Activated T-helper 17 cell treated with anti-CD3 and anti-CD28 coated beads, Interleukin-2, amount 50 U/mL, for 72 hours (primary cell): ENCODE measurements at regions not wholly inside any gene's neighbourhood (a gene's known extent, or its start where the extent isn't known, plus 50 kb on each side); places are given as distances from the start of the nearest gene placed in this dataset.
"Not testable (repeated sequence)": the region's sequence is repeated elsewhere in the genome, so short reads cannot be mapped to it uniquely, and the experiment has no call there.

Experiments used
- ATAC-seq: fragments of 150-1000 bp; cut with Tn5 transposase; replicated peaks from 2 replicates; pipeline ENCODE4 v1.10.0; 2021; ENCODE audit warnings: mild to moderate bottlenecking, moderate library complexity
- H3K27ac Mint-ChIP-seq: one replicate; pipeline ENCODE4 v1.8.0; 2022; ENCODE audit warnings: mixed read lengths
- H3K27me3 Mint-ChIP-seq: one replicate; pipeline ENCODE4 v1.8.0; 2022; ENCODE audit warnings: mixed read lengths
- H3K36me3 Mint-ChIP-seq: one replicate; pipeline ENCODE4 v1.8.0; 2022; ENCODE audit warnings: low read depth, mild to moderate bottlenecking, mixed read lengths
- H3K4me1 Mint-ChIP-seq: one replicate; pipeline ENCODE4 v1.8.0; 2022; ENCODE audit warnings: mixed read lengths
- H3K4me3 Mint-ChIP-seq: one replicate; pipeline ENCODE4 v1.8.0; 2022; ENCODE audit warnings: mild to moderate bottlenecking, mixed read lengths
- H3K9me3 Mint-ChIP-seq: one replicate; pipeline ENCODE4 v1.8.0; 2022; ENCODE audit warnings: mixed read lengths

- Mint-ChIP-seq H3K4me3 (no peak overlapping the region), H3K27me3 (no peaks in the 10 kb centered on the region), H3K36me3 (no peaks in the 10 kb centered on the region), H3K27ac (no peak overlapping the region), H3K4me1 (no peaks in the 10 kb centered on the region), H3K9me3 (peaks cover 30% of the 10 kb centered on the region)
- no peak for ATAC-seq
Measured at GRCh38 chr6:78132671-78133410, 480.0 kb downstream of the MEI4 start.

GRCh38 chr6:78150425-78150824 lies 497.6 kb downstream of the MEI4 start:
- Mint-ChIP-seq H3K27ac (no peak overlapping the region), H3K4me1 (no peaks in the 10 kb centered on the region), H3K4me3 (no peak overlapping the region), H3K27me3 (no peaks in the 10 kb centered on the region), H3K9me3 (peaks cover 9% of the 10 kb centered on the region), H3K36me3 (no peaks in the 10 kb centered on the region)
- no peak for ATAC-seq

DNA sequence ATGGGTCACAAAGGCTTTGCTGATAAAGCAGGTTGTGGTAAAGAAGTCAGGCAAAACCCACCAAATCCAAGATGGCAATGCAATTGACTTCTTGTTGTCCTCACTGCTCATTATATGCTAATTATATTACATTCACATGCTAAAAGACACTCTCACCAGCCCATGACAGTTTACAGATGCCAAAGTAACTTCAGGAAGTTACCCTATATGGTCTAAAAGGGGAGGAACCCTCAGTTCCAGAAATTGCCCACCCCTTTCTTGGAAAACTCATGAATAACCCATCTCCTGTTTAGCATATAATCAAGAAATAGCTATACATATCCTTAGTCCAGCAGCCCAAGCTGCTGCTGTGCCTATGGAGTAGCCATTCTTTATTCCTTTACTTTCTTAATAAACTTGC lies 501.1 kb downstream of the MEI4 start:
- H3K27me3 Mint-ChIP-seq = no peaks in the 10 kb centered on the region
- no peaks in the 10 kb centered on the region for H3K4me1 Mint-ChIP-seq
- no peak for ATAC-seq
- no peak overlapping the region for H3K27ac Mint-ChIP-seq
- H3K9me3 Mint-ChIP-seq = peaks cover 4% of the 10 kb centered on the region
- H3K36me3 Mint-ChIP-seq = no peaks in the 10 kb centered on the region
- H3K4me3 Mint-ChIP-seq = no peak overlapping the region

- H3K27ac Mint-ChIP-seq = no peak overlapping the region
- no peaks in the 10 kb centered on the region for H3K27me3 Mint-ChIP-seq
- no peak overlapping the region for H3K4me3 Mint-ChIP-seq
- no peaks in the 10 kb centered on the region for H3K9me3 Mint-ChIP-seq
- ATAC-seq = no peak
- H3K36me3 Mint-ChIP-seq = no peaks in the 10 kb centered on the region
- no peaks in the 10 kb centered on the region for H3K4me1 Mint-ChIP-seq
Measured at GRCh38 chr6:78157606-78158005, 504.8 kb downstream of the MEI4 start.

DNA sequence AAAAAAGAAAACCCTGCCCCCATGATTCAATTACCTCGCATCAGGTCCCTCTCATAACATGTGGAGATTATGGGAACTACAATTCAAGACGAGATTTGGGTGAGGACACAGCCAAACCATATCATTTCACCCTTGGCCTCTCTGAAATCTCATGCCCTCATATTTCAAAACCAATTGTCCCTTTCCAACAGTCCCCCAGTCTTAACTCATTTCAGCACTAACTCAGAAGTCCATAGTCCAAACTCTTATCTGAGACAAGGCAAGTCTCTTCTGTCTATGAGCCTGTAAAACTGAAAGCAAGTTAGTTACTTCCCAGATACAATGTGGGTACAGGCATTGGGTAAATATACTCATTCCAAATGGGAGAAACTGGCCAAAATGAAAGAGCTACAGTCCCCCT lies 536.1 kb downstream of the MEI4 start:
- no peak for ATAC-seq
- Mint-ChIP-seq H3K4me1 (no peaks in the 10 kb centered on the region), H3K9me3 (peaks cover 13% of the 10 kb centered on the region), H3K36me3 (no peaks in the 10 kb centered on the region), H3K27ac (no peak overlapping the region), H3K4me3 (no peak overlapping the region), H3K27me3 (no peaks in the 10 kb centered on the region)

GRCh38 chr6:78192057-78192456 lies 539.2 kb downstream of the MEI4 start:
- ATAC-seq = no peak
- no peaks in the 10 kb centered on the region for H3K27me3 Mint-ChIP-seq
- H3K36me3 Mint-ChIP-seq = no peaks in the 10 kb centered on the region
- no peak overlapping the region for H3K27ac Mint-ChIP-seq
- peaks cover 13% of the 10 kb centered on the region for H3K9me3 Mint-ChIP-seq
- H3K4me1 Mint-ChIP-seq = no peaks in the 10 kb centered on the region
- no peak overlapping the region for H3K4me3 Mint-ChIP-seq

GRCh38 chr6:78199044-78199443 lies 546.2 kb downstream of the MEI4 start:
- Mint-ChIP-seq H3K27ac (no peak overlapping the region), H3K4me1 (no peaks in the 10 kb centered on the region), H3K36me3 (no peaks in the 10 kb centered on the region), H3K4me3 (no peak overlapping the region), H3K9me3 (no peaks in the 10 kb centered on the region), H3K27me3 (no peaks in the 10 kb centered on the region)
- ATAC-seq = no peak

DNA sequence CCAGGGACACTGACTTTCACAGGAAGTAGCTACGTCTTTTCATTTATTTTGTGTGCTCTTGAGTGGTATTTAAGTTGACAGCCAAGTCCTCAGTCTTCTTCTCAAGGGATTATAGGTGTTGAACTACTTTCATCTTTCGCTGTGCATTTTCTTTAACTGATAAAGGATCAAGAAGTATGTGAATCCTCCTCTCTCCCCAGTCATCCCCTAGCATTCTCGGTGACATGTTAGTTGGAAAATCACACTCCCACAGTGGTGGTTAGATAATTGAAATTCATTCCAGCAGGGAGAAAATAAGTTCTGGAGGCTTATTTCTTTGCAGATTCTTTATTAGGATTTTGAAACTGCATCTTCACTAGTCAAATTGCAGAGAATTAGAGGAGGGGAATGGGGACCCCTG lies 569.4 kb downstream of the MEI4 start:
- no peaks in the 10 kb centered on the region for H3K36me3 Mint-ChIP-seq

GRCh38 chr6:78231002-78231401 lies 578.2 kb downstream of the MEI4 start:
- Mint-ChIP-seq H3K4me1 (no peaks in the 10 kb centered on the region), H3K36me3 (no peaks in the 10 kb centered on the region), H3K27me3 (no peaks in the 10 kb centered on the region), H3K27ac (no peak overlapping the region), H3K9me3 (peaks cover 5% of the 10 kb centered on the region), H3K4me3 (no peak overlapping the region)
- ATAC-seq = no peak

More for the DNA sequence above, 569.4 kb downstream of the MEI4 start:
- ATAC-seq = no peak
- Mint-ChIP-seq H3K4me3 (no peak overlapping the region), H3K27ac (no peak overlapping the region), H3K4me1 (no peaks in the 10 kb centered on the region), H3K27me3 (no peaks in the 10 kb centered on the region), H3K9me3 (peaks cover 3% of the 10 kb centered on the region)

GRCh38 chr6:78243519-78243918 lies 590.7 kb downstream of the MEI4 start:
- Mint-ChIP-seq H3K4me3 (no peak overlapping the region), H3K9me3 (peaks cover 4% of the 10 kb centered on the region), H3K36me3 (no peaks in the 10 kb centered on the region), H3K27me3 (no peaks in the 10 kb centered on the region), H3K27ac (no peak overlapping the region), H3K4me1 (no peaks in the 10 kb centered on the region)
- ATAC-seq = no peak

DNA sequence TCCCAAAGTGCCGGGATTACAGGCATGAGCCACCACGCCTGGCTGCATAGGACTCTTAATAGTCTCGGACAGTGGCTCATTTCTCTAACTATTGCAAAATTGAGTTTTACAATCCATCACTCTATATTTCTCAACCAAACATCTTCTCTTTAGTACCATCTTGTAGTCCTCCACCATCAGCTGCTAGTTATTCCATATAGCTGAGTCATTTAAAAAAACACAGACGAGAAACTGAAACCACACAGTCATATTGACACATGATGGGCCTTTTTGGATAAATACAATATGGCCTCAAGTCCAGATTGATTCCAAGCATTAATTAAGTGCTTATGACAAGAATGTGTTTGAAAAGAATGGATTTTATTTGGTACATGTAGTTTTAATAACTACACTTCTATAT lies 599.1 kb downstream of the MEI4 start:
- H3K36me3 Mint-ChIP-seq = no peaks in the 10 kb centered on the region

DNA sequence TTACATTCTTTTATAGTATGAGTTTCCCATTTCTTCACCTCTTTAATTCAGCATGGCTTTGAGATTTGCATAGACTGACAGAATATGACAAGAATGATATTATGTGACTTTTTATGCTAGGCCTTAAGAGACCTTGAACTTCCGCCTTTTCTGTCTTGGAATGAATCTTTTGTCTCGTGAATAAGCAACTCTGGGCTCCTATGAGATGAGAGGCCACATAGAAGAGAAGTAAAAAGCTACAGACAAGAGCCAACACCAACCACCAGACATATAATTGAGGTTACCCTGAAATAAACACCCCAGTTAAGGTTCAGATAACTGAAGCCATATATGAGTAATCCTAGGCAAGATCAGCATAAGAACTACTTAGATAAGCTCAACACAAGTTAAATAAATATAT lies 600.8 kb downstream of the MEI4 start:
- no peaks in the 10 kb centered on the region for H3K36me3 Mint-ChIP-seq
- H3K4me3 Mint-ChIP-seq = no peak overlapping the region
- ATAC-seq = no peak
- no peaks in the 10 kb centered on the region for H3K27me3 Mint-ChIP-seq
- no peak overlapping the region for H3K27ac Mint-ChIP-seq
- H3K4me1 Mint-ChIP-seq = no peaks in the 10 kb centered on the region
- peaks cover 3% of the 10 kb centered on the region for H3K9me3 Mint-ChIP-seq

More for the DNA sequence above, 599.1 kb downstream of the MEI4 start:
- Mint-ChIP-seq H3K4me1 (no peaks in the 10 kb centered on the region), H3K27ac (no peak overlapping the region), H3K9me3 (peaks cover 3% of the 10 kb centered on the region), H3K27me3 (no peaks in the 10 kb centered on the region), H3K4me3 (no peak overlapping the region)
- no peak for ATAC-seq

GRCh38 chr6:78259935-78260334 lies 607.1 kb downstream of the MEI4 start:
- H3K27ac Mint-ChIP-seq = no peak overlapping the region

GRCh38 chr6:78260427-78260826 lies 606.9 kb upstream of the IRAK1BP1 start:
- not testable (repeated sequence) for H3K36me3 Mint-ChIP-seq, H3K4me1 Mint-ChIP-seq, H3K4me3 Mint-ChIP-seq, ATAC-seq, H3K9me3 Mint-ChIP-seq, H3K27me3 Mint-ChIP-seq, H3K27ac Mint-ChIP-seq

More at GRCh38 chr6:78259935-78260334, 607.1 kb downstream of the MEI4 start:
- H3K27me3 Mint-ChIP-seq = no peaks in the 10 kb centered on the region
- no peaks in the 10 kb centered on the region for H3K4me1 Mint-ChIP-seq
- H3K9me3 Mint-ChIP-seq = no peaks in the 10 kb centered on the region
- ATAC-seq = no peak
- no peak overlapping the region for H3K4me3 Mint-ChIP-seq
- no peaks in the 10 kb centered on the region for H3K36me3 Mint-ChIP-seq

DNA sequence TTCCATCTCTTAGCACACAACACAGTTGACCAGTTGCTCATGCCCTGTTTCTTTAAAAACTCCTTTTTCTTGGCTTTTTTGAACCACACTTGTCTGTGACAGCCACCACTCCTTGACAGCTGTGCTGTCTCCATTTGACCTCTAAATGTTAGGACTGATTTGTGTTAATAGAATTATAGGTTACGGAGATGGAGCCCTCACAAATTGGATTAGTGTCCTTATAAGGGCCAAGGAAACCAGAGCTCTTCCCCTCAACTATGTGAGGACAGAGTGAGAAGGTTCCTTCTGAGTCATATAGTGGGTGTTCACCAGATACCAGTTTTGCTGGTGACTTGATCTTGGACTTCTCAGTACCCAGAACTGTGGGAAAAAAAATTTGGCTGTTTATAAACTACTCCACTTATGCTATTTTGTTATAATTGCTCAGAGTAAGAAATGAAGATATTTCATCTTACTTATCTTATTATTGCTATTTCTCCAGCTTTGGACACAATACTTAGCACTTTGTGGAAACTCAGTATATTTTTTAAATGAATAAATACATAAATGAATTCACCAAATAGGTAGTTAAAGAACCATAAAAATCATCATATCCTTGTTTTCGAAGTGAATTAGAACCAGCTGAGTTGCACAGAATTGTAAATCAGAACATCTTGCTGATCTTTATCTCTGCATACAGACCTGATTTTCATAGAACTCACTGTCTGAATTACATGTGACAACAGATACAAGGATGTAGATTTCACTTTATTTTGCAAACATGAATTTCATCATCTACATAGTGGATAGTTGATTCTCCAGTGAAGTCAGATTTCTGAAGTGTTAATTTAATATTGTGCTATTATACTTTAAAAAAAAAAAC lies 598.5 kb upstream of the IRAK1BP1 start:
- no peak for ATAC-seq
- no peaks in the 10 kb centered on the region for H3K27me3 Mint-ChIP-seq
- no peaks in the 10 kb centered on the region for H3K4me1 Mint-ChIP-seq
- H3K27ac Mint-ChIP-seq = no peak overlapping the region
- H3K4me3 Mint-ChIP-seq = no peak overlapping the region
- no peaks in the 10 kb centered on the region for H3K36me3 Mint-ChIP-seq
- peaks cover 4% of the 10 kb centered on the region for H3K9me3 Mint-ChIP-seq
